GM13976 (cell line): ENCODE measurements at regions not wholly inside any gene's neighbourhood (a gene's known extent, or its start where the extent isn't known, plus 50 kb on each side); places are given as distances from the start of the nearest gene placed in this dataset.

Experiments
- DNase-seq: peaks from one replicate; pipeline ENCODE4 v3.0.0; 2012; ENCODE audit warnings: low spot score
- CTCF ChIP-seq: IDR thresholded peaks from 2 replicates; pipeline ENCODE4 v1.5.1; 2012; ENCODE audit warnings: borderline replicate concordance, mild to moderate bottlenecking; ENCODE audit not compliant: insufficient read depth; ENCODE audit errors: extremely low read depth, missing control alignments, control extremely low read depth
- in situ Hi-C: fragments of 300-500 bp; cut with MboI; formaldehyde crosslinking; loops from one replicate; pipeline ENCODE4 v1.12.0; 2022; ENCODE audit warnings: low sequenced_read_pairs, mixed read lengths, inconsistent platforms; ENCODE audit not compliant: unreplicated experiment

GRCh38 chr9:88741335-88741734, 206.4 kb downstream of the NXNL2 start:
- TF ChIP-seq CTCF = peak; percentile 15
- in situ Hi-C loops = no loop called here
- DNase-seq = no peak

DNA sequence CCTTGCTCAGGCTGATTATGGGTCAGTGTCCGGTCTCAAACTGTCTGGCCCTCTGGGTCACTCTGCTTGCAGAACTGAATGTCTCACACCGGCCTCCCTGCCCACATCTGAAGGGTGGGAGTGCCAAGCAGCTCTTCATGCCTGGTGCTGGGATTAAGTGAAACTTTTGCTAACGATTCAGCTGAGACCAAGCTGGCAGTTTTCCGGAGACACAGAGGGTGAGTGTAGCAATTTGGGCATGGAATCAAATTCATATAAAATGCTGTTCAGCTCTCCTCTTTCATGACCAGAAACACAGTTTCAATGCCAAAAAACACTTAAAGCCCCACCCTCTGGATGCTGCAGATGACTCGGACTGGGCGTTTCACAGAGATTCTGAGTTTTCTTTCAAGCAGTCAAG, 207.5 kb downstream of the NXNL2 start:
- no peak for DNase-seq
- in situ Hi-C loops = no loop called here
- TF ChIP-seq CTCF = no peak

- in situ Hi-C loops = no loop called here
- no peak for TF ChIP-seq CTCF
Measured at GRCh38 chr9:88742905-88743304, 207.9 kb downstream of the NXNL2 start.

DNA sequence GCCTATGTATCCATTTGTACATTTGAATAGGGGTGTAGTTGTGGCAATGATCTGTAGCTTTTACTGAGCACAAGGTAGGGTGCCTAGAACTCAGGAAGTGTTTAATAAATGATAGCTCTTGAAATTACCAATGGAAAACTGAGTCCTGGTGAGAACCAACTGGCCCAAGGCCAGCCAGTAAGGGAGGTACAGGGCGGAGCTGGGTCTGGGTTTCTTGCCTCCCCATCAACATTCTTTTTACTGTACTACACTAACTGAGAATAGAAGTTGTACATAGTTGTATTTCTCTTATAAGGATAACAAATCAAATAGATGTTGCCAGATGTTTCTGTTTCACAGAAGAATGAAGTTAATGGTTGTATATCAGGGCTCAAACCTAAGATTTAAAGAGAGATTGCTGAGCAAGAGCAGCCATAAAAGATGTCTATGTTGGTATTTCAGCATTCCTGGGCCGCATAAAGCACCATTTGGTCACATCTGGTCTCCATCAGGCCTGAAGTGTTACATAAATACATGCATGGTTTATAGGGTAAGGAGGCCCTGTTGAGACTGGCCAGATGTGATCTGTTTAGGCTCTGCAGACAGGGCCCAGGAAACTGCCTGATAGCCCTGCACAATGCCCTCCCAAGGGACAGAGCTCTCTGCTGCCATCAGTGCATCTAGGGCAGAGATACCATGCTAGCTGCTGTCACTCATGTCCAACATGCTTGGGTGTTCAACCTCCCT, 210.5 kb downstream of the NXNL2 start:
- in situ Hi-C loops = no loop called here
- DNase-seq = no peak
- TF ChIP-seq CTCF = no peak

More at GRCh38 chr9:88742905-88743304, 207.9 kb downstream of the NXNL2 start:
- DNase-seq = no peak

DNA sequence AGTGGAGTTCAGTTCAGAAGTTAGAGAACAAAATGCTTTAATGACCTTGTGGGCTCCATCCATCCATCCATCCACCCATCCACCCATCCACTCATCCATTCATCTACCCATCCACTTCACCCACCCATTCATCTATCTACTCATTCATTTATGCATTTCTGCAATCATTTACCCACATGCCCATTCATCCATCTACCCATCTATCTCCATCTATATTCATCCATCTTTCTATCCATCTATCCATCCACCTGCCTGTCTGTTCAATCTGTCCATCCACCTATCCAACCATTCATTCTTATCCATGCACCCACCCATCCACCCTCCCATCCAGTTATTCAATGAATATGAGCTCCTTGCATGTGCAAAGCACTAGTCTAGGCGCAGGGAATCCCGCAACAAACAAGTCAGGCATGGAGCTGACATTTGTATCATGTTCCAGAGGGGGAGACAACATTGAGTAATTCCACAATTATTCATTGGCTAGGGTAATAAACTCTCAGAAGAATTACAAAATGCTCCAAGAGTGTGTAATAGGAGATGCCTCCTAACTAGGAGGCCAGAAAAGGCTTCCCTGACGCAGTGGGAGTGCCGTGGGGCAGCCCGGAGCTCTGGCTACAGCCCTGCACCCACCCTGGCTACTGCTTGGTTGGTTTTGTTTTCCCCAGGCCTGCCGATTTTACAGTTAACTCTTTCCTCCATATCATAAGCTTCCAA, 211.2 kb downstream of the NXNL2 start:
- DNase-seq = no peak
- no peak for TF ChIP-seq CTCF
- in situ Hi-C loops = no loop called here

GRCh38 chr9:88746743-88747398, 211.9 kb downstream of the NXNL2 start:
- TF ChIP-seq CTCF = no peak
- in situ Hi-C loops = no loop called here
- DNase-seq = no peak
